ENCODE measurements at regions not wholly inside any gene's neighbourhood (a gene's known extent, or its start where the extent isn't known, plus 50 kb on each side); places are given as distances from the start of the nearest gene placed in this dataset.

- TF ChIP-seq CTCF (IDR thresholded peaks at IDR 0.05): no peak
- no peak for TF ChIP-seq POLR2A (IDR thresholded peaks at IDR 0.05)
Observed at GRCh38 chr7:115078851-115079250, 157.0 kb downstream of the MDFIC start.
